ENCODE measurements at regions not wholly inside any gene's neighbourhood (a gene's known extent, or its start where the extent isn't known, plus 50 kb on each side); places are given as distances from the start of the nearest gene placed in this dataset.

GRCh38 chr21:35107520-35107919 is 58.4 kb upstream of the RUNX1 start:
- no peak for DNase-seq (ENCODE audit: low read depth in 1 of 2, low spot score in 1 of 2)
- no peak for TF ChIP-seq JUND (IDR thresholded peaks at IDR 0.05; ENCODE audit: low read depth)
- in situ Hi-C loops (cut with HindIII; ENCODE audit: low pct_unique_long_range_greater_than_20kb, low sequenced_read_pairs): no loop called here

- in situ Hi-C loops (cut with HindIII; ENCODE audit: low pct_unique_long_range_greater_than_20kb, low sequenced_read_pairs): no loop called here
- no peak for TF ChIP-seq JUND (IDR thresholded peaks at IDR 0.05; ENCODE audit: low read depth)
- no peak for DNase-seq (ENCODE audit: low read depth in 1 of 2, low spot score in 1 of 2)
Measured at GRCh38 chr21:35106246-35106835, 57.2 kb upstream of the RUNX1 start.

GRCh38 chr21:35102488-35103371 is 53.6 kb upstream of the RUNX1 start:
- no peak for DNase-seq (ENCODE audit: low read depth in 1 of 2, low spot score in 1 of 2)
- no peak for TF ChIP-seq JUND (IDR thresholded peaks at IDR 0.05; ENCODE audit: low read depth)

DNA sequence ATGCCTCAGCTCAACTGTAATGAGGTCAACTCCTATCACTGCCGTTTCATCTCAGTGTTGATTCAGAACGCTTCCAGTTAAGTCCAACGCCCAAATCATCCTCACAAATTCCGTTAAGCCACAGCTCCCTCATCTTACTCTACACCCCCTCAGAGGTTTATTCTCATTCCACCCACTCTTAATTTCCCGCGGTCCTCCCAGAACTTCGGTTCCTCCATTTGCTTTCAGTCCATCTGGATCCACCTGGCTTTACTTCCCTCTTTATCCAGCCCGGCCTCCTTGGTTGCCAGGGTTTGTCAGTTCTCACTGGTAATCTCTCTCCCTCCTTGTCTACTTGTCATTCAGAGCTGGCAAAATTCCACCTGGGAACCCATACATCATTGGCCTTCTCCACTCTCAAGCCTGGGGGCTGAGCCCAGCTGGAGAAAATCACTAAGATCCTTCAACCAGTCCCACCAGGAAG is 51.3 kb upstream of the RUNX1 start:
- in situ Hi-C loops (cut with HindIII; ENCODE audit: low pct_unique_long_range_greater_than_20kb, low sequenced_read_pairs): no loop called here
- DNase-seq (ENCODE audit: low read depth in 1 of 2, low spot score in 1 of 2): no peak
- TF ChIP-seq JUND (IDR thresholded peaks at IDR 0.05; ENCODE audit: low read depth): no peak

More at GRCh38 chr21:35102488-35103371, 53.6 kb upstream of the RUNX1 start:
- in situ Hi-C loops (cut with HindIII; ENCODE audit: low pct_unique_long_range_greater_than_20kb, low sequenced_read_pairs): no loop called here

GRCh38 chr21:35099310-35099709 is 50.2 kb upstream of the RUNX1 start:
- no peak for DNase-seq (ENCODE audit: low read depth in 1 of 2, low spot score in 1 of 2)
- in situ Hi-C loops (cut with HindIII; ENCODE audit: low pct_unique_long_range_greater_than_20kb, low sequenced_read_pairs): no loop called here
- TF ChIP-seq JUND (IDR thresholded peaks at IDR 0.05; ENCODE audit: low read depth): no peak

Measured in T47D (cell line).